ACC112 (cell line): ENCODE measurements at regions not wholly inside any gene's neighbourhood (a gene's known extent, or its start where the extent isn't known, plus 50 kb on each side); places are given as distances from the start of the nearest gene placed in this dataset.
A peak's percentile ranks its signal among the peaks of the same experiment; 100 is the strongest.
"Not testable (repeated sequence)": the region's sequence is repeated elsewhere in the genome, so short reads cannot be mapped to it uniquely, and the experiment has no call there.

Source experiments
- H2AFZ ChIP-seq: fragments of 200-600 bp; sonication (generic); one replicate; pipeline ENCODE4 v1.6.0; 2017; ENCODE audit warnings: antibody characterized with exemption, low read length; ENCODE audit not compliant: unreplicated experiment
- H3K27ac ChIP-seq: fragments of 200-600 bp; sonication (generic); 2 replicates; pipeline ENCODE4 v1.5.1; 2014; ENCODE audit warnings: low read depth, mild to moderate bottlenecking, antibody characterized with exemption, low read length, moderate library complexity
- H3K27me3 ChIP-seq: fragments of 200-600 bp; sonication (generic); 2 replicates; pipeline ENCODE4 v1.6.1; 2014; ENCODE audit warnings: mild to moderate bottlenecking, antibody characterized with exemption, low read length, moderate library complexity, mixed read lengths; ENCODE audit not compliant: insufficient read depth
- H3K36me3 ChIP-seq: fragments of 200-600 bp; sonication (generic); 2 replicates; pipeline ENCODE4 v1.6.1; 2016; ENCODE audit warnings: mild to moderate bottlenecking, antibody characterized with exemption, low read length, moderate library complexity, mixed read lengths; ENCODE audit not compliant: insufficient read depth
- H3K4me1 ChIP-seq: fragments of 200-600 bp; sonication (generic); one replicate; pipeline ENCODE4 v1.6.1; 2016; ENCODE audit warnings: low read length, mixed read lengths; ENCODE audit not compliant: insufficient read depth, unreplicated experiment, control insufficient read depth
- H3K4me3 ChIP-seq: fragments of 200-600 bp; sonication (generic); 2 replicates; pipeline ENCODE4 v1.5.1; 2014; ENCODE audit warnings: mild to moderate bottlenecking, low read depth, low read length
- H3K79me2 ChIP-seq: fragments of 200-600 bp; sonication (generic); one replicate; pipeline ENCODE4 v1.6.0; 2016; ENCODE audit warnings: low read length; ENCODE audit not compliant: control insufficient read depth, unreplicated experiment, insufficient read depth

- Histone ChIP-seq H3K36me3 (no peaks in the 10 kb centered on the region), H3K27me3 (peaks cover 12% of the 10 kb centered on the region), H3K27ac (no peak overlapping the region), H3K4me3 (no peak overlapping the region), H3K79me2 (no peaks in the 10 kb centered on the region), H3K4me1 (no peaks in the 10 kb centered on the region), H2AFZ (no peak overlapping the region)
Observed at GRCh38 chr2:58410549-58410948, 169.4 kb upstream of the FANCL start.

DNA sequence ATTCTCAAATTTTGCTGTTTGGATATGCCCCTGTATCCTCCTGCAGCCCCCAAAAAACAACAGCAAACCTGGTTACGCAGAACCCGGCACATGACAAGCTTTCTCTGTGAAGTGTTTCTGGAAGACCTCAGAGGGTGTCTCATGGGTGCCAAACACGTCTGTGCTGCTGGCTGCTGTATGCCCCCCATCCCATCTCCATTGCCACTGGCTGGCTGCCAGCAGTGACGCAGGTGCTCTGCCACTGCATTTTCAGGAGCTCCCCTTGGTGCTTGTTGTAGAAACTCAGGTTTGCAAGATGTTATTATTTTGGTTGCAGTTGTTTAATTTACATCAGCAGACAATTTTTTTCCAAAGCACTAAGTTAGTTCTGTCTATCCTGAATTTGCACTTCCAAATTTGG is 166.4 kb upstream of the FANCL start:
- Histone ChIP-seq H3K36me3 (no peaks in the 10 kb centered on the region), H3K4me3 (no peak overlapping the region), H3K27ac (no peak overlapping the region), H2AFZ (no peak overlapping the region), H3K27me3 (peaks cover 40% of the 10 kb centered on the region), H3K79me2 (no peaks in the 10 kb centered on the region), H3K4me1 (no peaks in the 10 kb centered on the region)

DNA sequence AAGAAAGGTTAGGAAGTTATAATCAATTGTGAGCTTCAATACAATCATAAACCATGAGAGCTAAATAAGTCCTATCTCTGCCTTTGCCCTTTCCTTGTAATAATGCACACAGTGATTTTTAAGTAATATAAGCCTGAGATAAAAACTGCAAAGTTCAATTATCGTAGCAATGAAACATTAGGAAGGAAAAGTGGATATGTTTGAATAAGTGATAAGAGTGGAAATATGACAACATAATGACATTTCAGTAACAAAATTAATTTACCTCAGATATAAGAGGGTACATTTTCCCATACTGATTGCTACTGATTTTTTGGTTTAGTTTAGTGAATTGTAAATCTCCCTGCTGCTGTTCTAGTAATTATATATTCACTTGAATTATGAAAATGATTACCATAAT is 164.2 kb upstream of the FANCL start:
- no peaks in the 10 kb centered on the region for H3K79me2 ChIP-seq
- H3K36me3 ChIP-seq: no peaks in the 10 kb centered on the region
- no peak overlapping the region for H2AFZ ChIP-seq
- H3K27me3 ChIP-seq: peaks cover 43% of the 10 kb centered on the region
- H3K27ac ChIP-seq: no peak overlapping the region
- no peak overlapping the region for H3K4me3 ChIP-seq
- no peaks in the 10 kb centered on the region for H3K4me1 ChIP-seq

- H2AFZ ChIP-seq: no peak overlapping the region
- H3K79me2 ChIP-seq: no peaks in the 10 kb centered on the region
- peaks cover 60% of the 10 kb centered on the region for H3K27me3 ChIP-seq
- H3K4me1 ChIP-seq: no peaks in the 10 kb centered on the region
- H3K4me3 ChIP-seq: no peak overlapping the region
- H3K36me3 ChIP-seq: no peaks in the 10 kb centered on the region
- no peak overlapping the region for H3K27ac ChIP-seq
Observed at GRCh38 chr2:58401936-58402335, 160.8 kb upstream of the FANCL start.

GRCh38 chr2:58398406-58398805 is 157.3 kb upstream of the FANCL start:
- Histone ChIP-seq H3K79me2 (no peaks in the 10 kb centered on the region), H3K27me3 (peaks cover 50% of the 10 kb centered on the region), H2AFZ (no peak overlapping the region), H3K27ac (no peak overlapping the region), H3K4me3 (no peak overlapping the region), H3K4me1 (no peaks in the 10 kb centered on the region), H3K36me3 (no peaks in the 10 kb centered on the region)

- Histone ChIP-seq H3K79me2 (no peaks in the 10 kb centered on the region), H3K27me3 (no peaks in the 10 kb centered on the region; the same call in 1 of the 2 replicates), H3K4me1 (no peaks in the 10 kb centered on the region), H3K27ac (no peak overlapping the region), H3K36me3 (no peaks in the 10 kb centered on the region), H2AFZ (no peak overlapping the region), H3K4me3 (no peak overlapping the region)
Observed at GRCh38 chr2:58387701-58388100, 146.6 kb upstream of the FANCL start.

DNA sequence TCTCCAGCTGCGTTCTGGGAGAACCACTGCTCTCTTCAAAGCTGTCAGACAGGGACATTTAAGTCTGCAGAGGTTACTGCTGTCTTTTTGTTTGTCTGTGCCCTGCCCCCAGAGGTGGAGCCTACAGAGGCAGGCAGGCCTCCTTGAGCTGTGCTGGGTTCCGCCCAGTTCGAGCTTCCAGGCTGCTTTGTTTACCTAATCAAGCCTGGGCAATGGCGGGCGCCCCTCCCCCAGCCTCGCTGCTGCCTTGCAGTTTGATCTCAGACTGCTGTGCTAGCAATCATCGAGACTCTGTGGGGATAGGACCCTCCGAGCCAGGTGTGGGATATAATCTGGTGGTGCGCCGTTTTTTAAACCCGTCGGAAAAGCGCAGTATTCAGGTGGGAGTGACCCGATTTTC is 145.8 kb upstream of the FANCL start:
- not testable (repeated sequence) for H3K27ac ChIP-seq, H2AFZ ChIP-seq, H3K4me1 ChIP-seq, H3K27me3 ChIP-seq, H3K4me3 ChIP-seq, H3K36me3 ChIP-seq, H3K79me2 ChIP-seq

DNA sequence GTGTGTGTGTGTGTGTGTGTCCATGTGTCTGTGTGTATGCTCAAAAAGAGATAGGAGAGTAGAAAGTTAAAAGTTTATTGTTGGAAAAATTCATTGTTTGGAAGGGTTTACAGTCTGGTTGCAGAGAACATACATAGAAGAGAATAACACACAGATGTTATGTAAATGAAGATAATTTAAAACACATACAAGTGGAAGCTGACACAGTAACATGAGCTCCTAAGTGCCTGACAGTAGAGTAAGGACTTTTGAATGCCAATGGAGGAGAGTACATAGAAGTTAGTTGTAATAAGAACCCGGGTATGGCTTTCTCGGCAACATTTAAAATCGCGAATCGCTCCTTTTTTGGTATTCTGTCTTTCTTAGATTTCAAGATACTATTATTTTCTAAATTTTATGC is 137.0 kb upstream of the FANCL start:
- H3K79me2 ChIP-seq: no peaks in the 10 kb centered on the region
- no peaks in the 10 kb centered on the region for H3K27me3 ChIP-seq
- H2AFZ ChIP-seq: no peak overlapping the region
- H3K4me1 ChIP-seq: peaks cover 7% of the 10 kb centered on the region
- H3K27ac ChIP-seq: no peak overlapping the region
- no peak overlapping the region for H3K4me3 ChIP-seq
- H3K36me3 ChIP-seq: no peaks in the 10 kb centered on the region

DNA sequence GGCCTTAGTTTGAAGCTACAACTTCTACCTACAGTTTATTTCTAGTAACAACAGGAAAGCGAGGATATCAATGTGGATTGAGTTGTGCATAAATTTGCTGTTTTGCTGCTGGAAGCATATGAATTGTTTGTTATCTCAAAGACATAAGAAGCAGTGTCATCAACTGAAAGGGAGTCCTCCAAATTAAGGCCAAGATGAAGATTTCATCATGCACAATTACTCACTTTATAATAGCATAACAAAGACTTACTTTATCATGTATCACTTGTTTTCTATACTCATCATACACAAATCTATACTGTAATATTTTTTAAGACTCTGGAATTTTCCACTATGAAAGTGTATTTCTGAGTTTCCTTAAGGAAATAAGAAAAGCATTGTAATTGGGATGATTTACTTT is 136.1 kb upstream of the FANCL start:
- Histone ChIP-seq H3K27ac (no peak overlapping the region; the same call in 1 of the 2 replicates), H3K4me3 (no peak overlapping the region), H3K79me2 (no peaks in the 10 kb centered on the region), H3K36me3 (no peaks in the 10 kb centered on the region), H2AFZ (no peak overlapping the region), H3K27me3 (no peaks in the 10 kb centered on the region), H3K4me1 (peaks cover 7% of the 10 kb centered on the region)

GRCh38 chr2:58376592-58376991 is 135.5 kb upstream of the FANCL start:
- H3K4me1 ChIP-seq: peaks cover 7% of the 10 kb centered on the region
- no peaks in the 10 kb centered on the region for H3K27me3 ChIP-seq
- no peak overlapping the region for H2AFZ ChIP-seq
- H3K36me3 ChIP-seq: no peaks in the 10 kb centered on the region
- peak overlapping the region; percentile 4; the same call in 1 of the 2 replicates for H3K27ac ChIP-seq
- no peaks in the 10 kb centered on the region for H3K79me2 ChIP-seq
- H3K4me3 ChIP-seq: no peak overlapping the region

DNA sequence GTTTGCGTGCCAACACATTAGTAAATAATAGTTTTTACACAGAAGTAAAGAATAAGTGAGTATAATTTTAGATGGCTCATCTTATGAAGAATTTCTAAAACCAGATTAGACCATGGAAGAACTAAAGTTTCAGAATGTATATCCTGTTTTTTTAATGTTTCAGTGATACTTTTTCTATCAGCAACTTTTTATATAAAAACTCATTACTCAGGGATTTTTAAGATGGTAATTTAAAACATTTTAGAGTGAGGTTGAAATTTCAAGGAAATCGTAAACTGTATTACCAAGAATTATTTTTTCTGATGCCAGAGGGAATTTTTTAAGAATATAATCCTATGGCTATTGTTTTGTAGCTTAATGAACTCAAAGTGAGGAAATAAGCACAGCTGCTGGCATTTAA is 128.5 kb upstream of the FANCL start:
- H3K36me3 ChIP-seq: no peaks in the 10 kb centered on the region
- peak overlapping the region; percentile 29 for H2AFZ ChIP-seq
- H3K4me1 ChIP-seq: no peaks in the 10 kb centered on the region
- no peaks in the 10 kb centered on the region for H3K27me3 ChIP-seq
- H3K79me2 ChIP-seq: no peaks in the 10 kb centered on the region
- H3K27ac ChIP-seq: no peak overlapping the region
- H3K4me3 ChIP-seq: peak overlapping the region; percentile 48
